CD4-positive, alpha-beta T cell treated with Interleukin-4 for 4 hours (primary cell): ENCODE measurements at regions not wholly inside any gene's neighbourhood (a gene's known extent, or its start where the extent isn't known, plus 50 kb on each side); places are given as distances from the start of the nearest gene placed in this dataset.
"Not testable (repeated sequence)": the region's sequence is repeated elsewhere in the genome, so short reads cannot be mapped to it uniquely, and the experiment has no call there.

Source experiments
- DNase-seq: peaks from one replicate; pipeline ENCODE4 v3.0.0-alpha.2; 2020

- DNase-seq, result no peak
These were observed 132.1 kb upstream of the KCNG1 start for GRCh38 chr20:51154708-51155690.

- no peak for DNase-seq
These were observed 131.2 kb upstream of the KCNG1 start for GRCh38 chr20:51153867-51154707.

- no peak for DNase-seq
These were observed 126.0 kb upstream of the KCNG1 start for GRCh38 chr20:51148941-51149340.

GRCh38 chr20:51144476-51144875 lies 121.6 kb upstream of the KCNG1 start:
- DNase-seq, result no peak

GRCh38 chr20:51143652-51144051 lies 120.7 kb upstream of the KCNG1 start:
- DNase-seq, result no peak

- DNase-seq, result no peak
These were observed 119.5 kb upstream of the KCNG1 start for GRCh38 chr20:51142448-51142847.

GRCh38 chr20:51140671-51141070 lies 117.8 kb upstream of the KCNG1 start:
- DNase-seq, result no peak

GRCh38 chr20:51139891-51140290 lies 117.0 kb upstream of the KCNG1 start:
- DNase-seq, result no peak

- DNase-seq, result no peak
These were observed 115.7 kb upstream of the KCNG1 start for GRCh38 chr20:51138576-51138975.

- no peak for DNase-seq
These were observed 114.6 kb upstream of the KCNG1 start for GRCh38 chr20:51137461-51137860.

GRCh38 chr20:51135926-51136715 lies 113.2 kb upstream of the KCNG1 start:
- no peak for DNase-seq

GRCh38 chr20:51134405-51134804 lies 111.5 kb upstream of the KCNG1 start:
- DNase-seq, result no peak

GRCh38 chr20:51132279-51132678 lies 109.4 kb upstream of the KCNG1 start:
- no peak for DNase-seq

- DNase-seq, result no peak
These were observed 108.9 kb upstream of the KCNG1 start for GRCh38 chr20:51131811-51132210.

GRCh38 chr20:51129147-51129776 lies 106.4 kb upstream of the KCNG1 start:
- DNase-seq, result no peak

GRCh38 chr20:51128198-51128597 lies 105.3 kb upstream of the KCNG1 start:
- DNase-seq, result no peak

- no peak for DNase-seq
These were observed 104.8 kb upstream of the KCNG1 start for GRCh38 chr20:51127713-51128112.

GRCh38 chr20:51126337-51126736 lies 103.4 kb upstream of the KCNG1 start:
- DNase-seq, result no peak

- DNase-seq, result no peak
These were observed 102.9 kb upstream of the KCNG1 start for GRCh38 chr20:51125780-51126179.

- DNase-seq, result no peak
These were observed 102.2 kb upstream of the KCNG1 start for GRCh38 chr20:51125105-51125504.

GRCh38 chr20:51123887-51124286 lies 101.0 kb upstream of the KCNG1 start:
- DNase-seq, result not testable (repeated sequence)

- no peak for DNase-seq
These were observed 100.2 kb upstream of the KCNG1 start for GRCh38 chr20:51122931-51123658.
